ENCODE measurements at regions not wholly inside any gene's neighbourhood (a gene's known extent, or its start where the extent isn't known, plus 50 kb on each side); places are given as distances from the start of the nearest gene placed in this dataset.

- no peak overlapping the region for H3K4me3 ChIP-seq (replicated peaks; ENCODE audit: insufficient read depth, low read length)
- TF ChIP-seq REST (IDR thresholded peaks at IDR 0.05; ENCODE audit: insufficient replicate concordance, low read depth) (no peak), GABPA (IDR thresholded peaks at IDR 0.05; ENCODE audit: low read depth) (no peak), CTCF (IDR thresholded peaks at IDR 0.05; ENCODE audit: insufficient read depth, low read length) (no peak)
- H3K27ac ChIP-seq (replicated peaks) = no peak overlapping the region
- no peaks in the 10 kb centered on the region for H3K27me3 ChIP-seq (ENCODE audit: insufficient read depth, poor library complexity, severe bottlenecking)
- DNase-seq (ENCODE audit: low read depth in 1 of 2, low spot score in 1 of 2) = no peak
Observed at GRCh38 chr16:51655249-51655648, 504.2 kb upstream of the SALL1 start.

- Histone ChIP-seq H3K27ac (replicated peaks) (no peak overlapping the region), H3K27me3 (ENCODE audit: insufficient read depth, poor library complexity, severe bottlenecking) (no peaks in the 10 kb centered on the region), H3K4me3 (replicated peaks; ENCODE audit: insufficient read depth, low read length) (no peak overlapping the region)
- DNase-seq (ENCODE audit: low read depth in 1 of 2, low spot score in 1 of 2) = no peak
- no peak for TF ChIP-seq GABPA (IDR thresholded peaks at IDR 0.05; ENCODE audit: low read depth)
Observed at GRCh38 chr16:51651061-51651466, 500.0 kb upstream of the SALL1 start.

- no peak for DNase-seq (ENCODE audit: low read depth in 1 of 2, low spot score in 1 of 2)
- TF ChIP-seq SPI1 (IDR thresholded peaks at IDR 0.05; ENCODE audit: borderline replicate concordance, low read depth) = no peak
- no peak overlapping the region for H3K4me3 ChIP-seq (replicated peaks; ENCODE audit: insufficient read depth, low read length)
- H3K27me3 ChIP-seq (ENCODE audit: insufficient read depth, poor library complexity, severe bottlenecking) = no peaks in the 10 kb centered on the region
- no peak overlapping the region for H3K27ac ChIP-seq (replicated peaks)
Observed at GRCh38 chr16:51649631-51650030, 498.6 kb upstream of the SALL1 start.

GRCh38 chr16:51648526-51648925 lies 497.5 kb upstream of the SALL1 start:
- no peak for TF ChIP-seq CTCF (IDR thresholded peaks at IDR 0.05; ENCODE audit: insufficient read depth, low read length)
- TF ChIP-seq POLR2AphosphoS5 (IDR thresholded peaks at IDR 0.05; ENCODE audit: low read depth) = no peak
- no peak for TF ChIP-seq SPI1 (IDR thresholded peaks at IDR 0.05; ENCODE audit: borderline replicate concordance, low read depth)
- no peak for TF ChIP-seq REST (IDR thresholded peaks at IDR 0.05; ENCODE audit: insufficient replicate concordance, low read depth)
- TF ChIP-seq GABPA (IDR thresholded peaks at IDR 0.05; ENCODE audit: low read depth) = no peak
- no peak overlapping the region for H3K4me3 ChIP-seq (replicated peaks; ENCODE audit: insufficient read depth, low read length)

GRCh38 chr16:51641191-51641765 lies 490.2 kb upstream of the SALL1 start:
- H3K27me3 ChIP-seq (ENCODE audit: insufficient read depth, poor library complexity, severe bottlenecking) = no peaks in the 10 kb centered on the region
- no peak overlapping the region for H3K4me3 ChIP-seq (replicated peaks; ENCODE audit: insufficient read depth, low read length)
- TF ChIP-seq GABPA (IDR thresholded peaks at IDR 0.05; ENCODE audit: low read depth) = no peak
- no peak for TF ChIP-seq CTCF (IDR thresholded peaks at IDR 0.05; ENCODE audit: insufficient read depth, low read length)
- no peak for TF ChIP-seq POLR2AphosphoS5 (IDR thresholded peaks at IDR 0.05; ENCODE audit: low read depth)
- no peak for TF ChIP-seq REST (IDR thresholded peaks at IDR 0.05; ENCODE audit: insufficient replicate concordance, low read depth)
- DNase-seq (ENCODE audit: low read depth in 1 of 2, low spot score in 1 of 2) = no peak
- H3K27ac ChIP-seq (replicated peaks) = no peak overlapping the region

More at GRCh38 chr16:51648526-51648925, 497.5 kb upstream of the SALL1 start:
- no peak overlapping the region for H3K27ac ChIP-seq (replicated peaks)
- no peaks in the 10 kb centered on the region for H3K27me3 ChIP-seq (ENCODE audit: insufficient read depth, poor library complexity, severe bottlenecking)
- DNase-seq (ENCODE audit: low read depth in 1 of 2, low spot score in 1 of 2) = no peak

Measured in HL-60 (cell line).